Activated B cell treated with CpG ODN at 0.5 μM for 24 hours (primary cell): ENCODE measurements at regions not wholly inside any gene's neighbourhood (a gene's known extent, or its start where the extent isn't known, plus 50 kb on each side); places are given as distances from the start of the nearest gene placed in this dataset.
"Not testable (repeated sequence)": the region's sequence is repeated elsewhere in the genome, so short reads cannot be mapped to it uniquely, and the experiment has no call there.

Experiments used
- ATAC-seq: fragments of 200-7000 bp; cut with Tn5 transposase; one replicate; pipeline ENCODE4 v1.10.0; 2021; ENCODE audit warnings: low read depth, mild to moderate bottlenecking, moderate library complexity
- CTCF ChIA-PET: fragments of 350-600 bp; sonication (Branson Sonifier 250); formaldehyde crosslinking; loops from one replicate; lab custom pipeline; 2021; ENCODE audit warnings: antibody characterized with exemption; lab: Charles Lee
- POLR2A ChIA-PET: fragments of 350-600 bp; sonication (Branson Sonifier 250); formaldehyde crosslinking; loops from one replicate; lab custom pipeline; 2021; ENCODE audit warnings: antibody characterized with exemption; lab: Charles Lee
- DNase-seq: peaks from one replicate; pipeline ENCODE4 v3.0.0; 2022
- H3K27ac Mint-ChIP-seq: one replicate; pipeline ENCODE4 v1.8.0; 2020; ENCODE audit warnings: mixed read lengths
- H3K27me3 Mint-ChIP-seq: one replicate; pipeline ENCODE4 v1.8.0; 2021; ENCODE audit warnings: mixed read lengths
- H3K36me3 Mint-ChIP-seq: one replicate; pipeline ENCODE4 v1.8.0; 2021; ENCODE audit warnings: low read depth, mixed read lengths
- H3K4me1 Mint-ChIP-seq: one replicate; pipeline ENCODE4 v1.8.0; 2021; ENCODE audit warnings: mixed read lengths
- H3K4me3 Mint-ChIP-seq: one replicate; pipeline ENCODE4 v1.8.0; 2020; ENCODE audit warnings: mild to moderate bottlenecking, mixed read lengths
- H3K9me3 Mint-ChIP-seq: one replicate; pipeline ENCODE4 v1.8.0; 2020; ENCODE audit warnings: mixed read lengths
- CTCF ChIP-seq: fragments of 200-600 bp; IDR thresholded peaks from one replicate; pipeline ENCODE4 v1.8.0; 2022; ENCODE audit warnings: antibody characterized with exemption, mild to moderate bottlenecking
- intact Hi-C: fragments of 100-400 bp; cut with micrococcal nuclease; formaldehyde crosslinking; loops from one replicate; pipeline ENCODE4 v1.15.1; 2024

- Mint-ChIP-seq H3K4me1 (no peaks in the 10 kb centered on the region), H3K27ac (no peak overlapping the region), H3K36me3 (no peaks in the 10 kb centered on the region), H3K4me3 (no peak overlapping the region), H3K9me3 (peaks cover 18% of the 10 kb centered on the region), H3K27me3 (no peaks in the 10 kb centered on the region)
- CTCF ChIA-PET = no interaction called here
- POLR2A ChIA-PET = no interaction called here
- TF ChIP-seq CTCF = no peak
- DNase-seq (no peak), ATAC-seq (no peak)
- intact Hi-C loops = no loop called here
These were observed 1056.8 kb downstream of the ROBO2 start for GRCh38 chr3:78096488-78097255.

- peaks cover 17% of the 10 kb centered on the region for H3K9me3 Mint-ChIP-seq
- H3K27me3 Mint-ChIP-seq = no peaks in the 10 kb centered on the region
- H3K27ac Mint-ChIP-seq = no peak overlapping the region
- H3K4me1 Mint-ChIP-seq = no peaks in the 10 kb centered on the region
- DNase-seq (no peak), ATAC-seq (no peak)
- H3K4me3 Mint-ChIP-seq = no peak overlapping the region
- no peak for TF ChIP-seq CTCF
- intact Hi-C loops = no loop called here
- no peaks in the 10 kb centered on the region for H3K36me3 Mint-ChIP-seq
- CTCF ChIA-PET = no interaction called here
- POLR2A ChIA-PET = no interaction called here
These were observed 1058.5 kb downstream of the ROBO2 start for GRCh38 chr3:78098367-78098766.

- H3K27ac Mint-ChIP-seq = no peak overlapping the region
- ATAC-seq (no peak), DNase-seq (no peak)
- H3K36me3 Mint-ChIP-seq = no peaks in the 10 kb centered on the region
- no peaks in the 10 kb centered on the region for H3K27me3 Mint-ChIP-seq
- peaks cover 5% of the 10 kb centered on the region for H3K9me3 Mint-ChIP-seq
- TF ChIP-seq CTCF = no peak
- ChIA-PET CTCF (no interaction called here), POLR2A (no interaction called here)
- intact Hi-C loops = no loop called here
- no peaks in the 10 kb centered on the region for H3K4me1 Mint-ChIP-seq
- no peak overlapping the region for H3K4me3 Mint-ChIP-seq
These were observed 1061.5 kb downstream of the ROBO2 start for GRCh38 chr3:78101384-78101783.

GRCh38 chr3:78108269-78108961 lies 1068.5 kb downstream of the ROBO2 start:
- H3K27me3 Mint-ChIP-seq, POLR2A ChIA-PET, H3K36me3 Mint-ChIP-seq, intact Hi-C loops, H3K4me3 Mint-ChIP-seq, H3K9me3 Mint-ChIP-seq, H3K4me1 Mint-ChIP-seq, DNase-seq, CTCF ChIA-PET, H3K27ac Mint-ChIP-seq, ATAC-seq: not testable (repeated sequence)

GRCh38 chr3:78112291-78113010 lies 1072.6 kb downstream of the ROBO2 start:
- no peak for TF ChIP-seq CTCF
- no peak overlapping the region for H3K4me3 Mint-ChIP-seq
- no peak for ATAC-seq
- H3K27ac Mint-ChIP-seq = no peak overlapping the region
- intact Hi-C loops = no loop called here
- H3K36me3 Mint-ChIP-seq = no peaks in the 10 kb centered on the region
- no peaks in the 10 kb centered on the region for H3K4me1 Mint-ChIP-seq
- POLR2A ChIA-PET = no interaction called here
- no peak for DNase-seq
- H3K9me3 Mint-ChIP-seq = peaks cover 3% of the 10 kb centered on the region
- CTCF ChIA-PET = no interaction called here
- no peaks in the 10 kb centered on the region for H3K27me3 Mint-ChIP-seq
